ENCODE measurements at regions not wholly inside any gene's neighbourhood (a gene's known extent, or its start where the extent isn't known, plus 50 kb on each side); places are given as distances from the start of the nearest gene placed in this dataset.

GRCh38 chr4:187491959-187492358, 503.6 kb upstream of the ZFP42 start:
- TF ChIP-seq, protein P1, sequence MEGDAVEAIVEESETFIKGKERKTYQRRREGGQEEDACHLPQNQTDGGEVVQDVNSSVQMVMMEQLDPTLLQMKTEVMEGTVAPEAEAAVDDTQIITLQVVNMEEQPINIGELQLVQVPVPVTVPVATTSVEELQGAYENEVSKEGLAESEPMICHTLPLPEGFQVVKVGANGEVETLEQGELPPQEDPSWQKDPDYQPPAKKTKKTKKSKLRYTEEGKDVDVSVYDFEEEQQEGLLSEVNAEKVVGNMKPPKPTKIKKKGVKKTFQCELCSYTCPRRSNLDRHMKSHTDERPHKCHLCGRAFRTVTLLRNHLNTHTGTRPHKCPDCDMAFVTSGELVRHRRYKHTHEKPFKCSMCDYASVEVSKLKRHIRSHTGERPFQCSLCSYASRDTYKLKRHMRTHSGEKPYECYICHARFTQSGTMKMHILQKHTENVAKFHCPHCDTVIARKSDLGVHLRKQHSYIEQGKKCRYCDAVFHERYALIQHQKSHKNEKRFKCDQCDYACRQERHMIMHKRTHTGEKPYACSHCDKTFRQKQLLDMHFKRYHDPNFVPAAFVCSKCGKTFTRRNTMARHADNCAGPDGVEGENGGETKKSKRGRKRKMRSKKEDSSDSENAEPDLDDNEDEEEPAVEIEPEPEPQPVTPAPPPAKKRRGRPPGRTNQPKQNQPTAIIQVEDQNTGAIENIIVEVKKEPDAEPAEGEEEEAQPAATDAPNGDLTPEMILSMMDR (IDR thresholded peaks at IDR 0.05; ENCODE audit: control extremely low read depth in 1 of 3, insufficient read depth in 1 of 3, low read depth in 1 of 3, low read length in 3 of 3): no peak
- no peak for TF ChIP-seq RBBP5 (IDR thresholded peaks at IDR 0.05; ENCODE audit: borderline replicate concordance, low read depth, low read length)
- TF ChIP-seq, protein P2, sequence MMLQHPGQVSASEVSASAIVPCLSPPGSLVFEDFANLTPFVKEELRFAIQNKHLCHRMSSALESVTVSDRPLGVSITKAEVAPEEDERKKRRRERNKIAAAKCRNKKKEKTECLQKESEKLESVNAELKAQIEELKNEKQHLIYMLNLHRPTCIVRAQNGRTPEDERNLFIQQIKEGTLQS (IDR thresholded peaks at IDR 0.05; ENCODE audit: insufficient read depth, low read depth, low read length): no peak
- TF ChIP-seq MAX (IDR thresholded peaks at IDR 0.05): no peak
- no peak for TF ChIP-seq RNF2 (IDR thresholded peaks at IDR 0.05; ENCODE audit: borderline replicate concordance, low read depth, low read length, missing control alignments, poor library complexity, severe bottlenecking)
- TF ChIP-seq POLR2A (IDR thresholded peaks at IDR 0.05; ENCODE audit: control extremely low read depth in 1 of 2, low read depth in 2 of 2, low read length in 2 of 2): no peak
- no peak for TF ChIP-seq SIN3A (conservative IDR thresholded peaks at IDR 0.05 in 1 of 2, IDR thresholded peaks at IDR 0.05 in 1 of 2; ENCODE audit: low read depth in 1 of 2, low read length in 2 of 2)
- no peak for TF ChIP-seq MAFK (IDR thresholded peaks at IDR 0.05; ENCODE audit: low read depth, low read length)

Data from H1 (cell line).